ENCODE measurements at regions not wholly inside any gene's neighbourhood (a gene's known extent, or its start where the extent isn't known, plus 50 kb on each side); places are given as distances from the start of the nearest gene placed in this dataset.

DNA sequence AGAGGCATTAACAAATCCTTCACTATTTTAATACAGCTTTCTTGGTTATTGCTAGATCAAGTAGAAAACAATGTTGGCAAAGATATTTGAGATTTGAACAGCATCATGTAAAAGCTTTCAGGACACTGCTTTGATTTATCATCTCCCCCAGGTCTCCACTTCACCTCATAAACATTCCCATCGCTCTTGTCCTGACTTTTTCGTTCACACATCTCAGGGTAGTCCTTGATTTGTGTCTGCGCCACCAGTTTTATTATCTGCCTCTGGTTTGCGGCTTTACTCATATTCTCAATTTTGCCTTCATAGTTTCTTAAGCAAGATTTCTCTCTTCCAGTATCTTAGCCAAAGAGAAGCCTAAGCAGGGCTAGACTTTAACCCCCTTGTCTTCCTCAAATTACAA lies 63.5 kb upstream of the ROR1 start:
- DNase-seq, result no peak

DNA sequence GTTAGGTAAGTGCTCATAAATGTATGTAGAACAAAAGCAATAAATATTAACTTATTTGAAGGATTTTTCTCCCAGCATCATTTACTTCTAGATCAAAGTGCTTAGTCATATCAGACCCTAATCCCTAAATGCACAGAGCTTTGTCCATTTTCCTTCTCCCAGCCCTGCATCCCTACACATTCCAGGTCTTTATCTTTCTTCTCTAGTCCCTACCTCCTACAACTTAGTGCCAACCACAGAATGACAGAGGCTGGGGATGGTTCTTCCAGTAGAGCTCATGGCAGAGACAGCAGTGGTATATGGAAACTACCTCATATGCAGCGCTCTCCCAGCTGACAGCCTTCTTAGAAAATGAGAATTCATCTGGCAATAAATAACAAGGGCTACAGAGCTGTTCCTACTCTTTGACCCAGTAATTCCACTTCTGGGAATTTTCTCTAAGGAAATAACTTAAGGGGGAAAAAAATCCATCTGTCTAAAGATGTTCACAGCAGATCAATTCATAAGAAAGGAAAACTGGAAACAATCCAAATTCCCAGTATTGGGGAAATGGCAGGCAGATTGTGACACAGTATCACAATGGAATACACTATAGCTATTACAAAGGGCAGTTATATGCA lies 62.9 kb upstream of the ROR1 start:
- DNase-seq, result no peak

DNA sequence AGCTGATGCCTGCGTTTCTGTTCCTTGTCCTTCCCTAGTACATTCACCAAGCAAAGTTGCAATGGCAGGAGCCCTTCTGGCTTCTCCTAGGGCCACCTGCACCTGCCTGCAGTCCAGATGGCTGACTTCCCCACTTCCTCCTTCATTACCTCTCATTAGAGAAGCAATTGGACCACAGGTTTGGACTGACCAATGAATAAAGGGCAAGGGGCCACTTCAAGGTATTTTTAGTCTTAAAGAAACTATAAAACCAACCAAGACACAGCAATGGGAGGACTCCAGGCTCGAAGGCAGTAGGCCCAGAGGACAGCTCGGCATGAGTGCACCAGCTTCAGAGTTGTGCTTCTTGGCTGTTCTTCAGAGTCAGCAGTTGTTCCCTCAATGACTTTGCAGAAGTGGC lies 60.8 kb upstream of the ROR1 start:
- DNase-seq, result no peak

DNA sequence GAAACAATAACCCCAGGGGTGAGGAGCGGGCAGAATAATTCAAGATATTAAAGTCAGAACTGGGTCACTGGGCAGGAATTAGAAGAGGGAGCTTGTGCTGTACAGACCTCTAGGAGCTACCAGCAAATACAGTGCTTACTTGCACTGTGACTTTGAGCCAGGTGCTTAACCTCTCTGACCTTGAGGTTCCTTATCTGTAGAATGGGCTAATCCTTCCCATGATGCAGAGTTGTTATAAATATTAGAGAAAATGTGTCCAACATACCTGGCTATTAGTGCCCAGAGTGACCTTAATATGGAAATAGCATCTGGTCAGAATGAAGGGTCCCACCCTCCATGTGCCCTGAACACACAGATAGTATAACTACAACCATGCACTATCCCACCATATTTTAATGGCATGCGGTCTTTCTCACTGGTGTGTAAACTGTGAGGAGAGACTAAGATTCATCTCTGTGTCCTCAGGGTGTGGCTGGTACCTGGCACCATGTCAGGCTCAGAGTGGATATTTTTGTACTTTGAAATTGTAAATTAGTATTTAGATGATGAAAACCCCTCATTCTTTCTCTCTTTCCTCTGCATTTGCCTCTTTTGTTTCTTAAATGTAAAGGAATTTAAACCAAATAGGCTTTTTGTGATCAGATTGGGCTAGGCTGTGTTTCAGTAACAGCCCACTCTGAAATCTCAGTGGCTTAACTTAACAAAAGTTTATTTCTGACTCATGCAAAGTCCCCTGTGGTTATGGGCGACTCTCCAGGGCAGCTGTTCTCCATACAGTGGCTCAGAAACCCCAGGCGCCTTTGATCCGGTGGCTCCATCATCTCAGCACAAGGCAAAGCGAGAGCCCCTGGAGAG lies 60.0 kb upstream of the ROR1 start:
- DNase-seq, result peak; percentile 86

DNA sequence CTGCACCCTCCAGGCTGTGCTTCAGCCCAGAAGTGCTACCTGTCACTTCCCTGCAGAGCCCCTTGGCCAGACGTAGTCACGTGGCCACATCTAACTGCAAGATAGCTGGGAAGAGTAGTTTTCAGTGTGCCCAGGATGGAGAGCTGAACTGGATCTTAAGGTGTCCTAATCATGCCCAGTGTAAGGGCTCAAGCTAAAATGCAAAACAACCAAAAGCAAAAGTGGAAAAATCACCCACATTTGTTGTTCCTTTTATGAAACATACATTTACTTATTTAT lies 59.4 kb upstream of the ROR1 start:
- no peak for DNase-seq

DNA sequence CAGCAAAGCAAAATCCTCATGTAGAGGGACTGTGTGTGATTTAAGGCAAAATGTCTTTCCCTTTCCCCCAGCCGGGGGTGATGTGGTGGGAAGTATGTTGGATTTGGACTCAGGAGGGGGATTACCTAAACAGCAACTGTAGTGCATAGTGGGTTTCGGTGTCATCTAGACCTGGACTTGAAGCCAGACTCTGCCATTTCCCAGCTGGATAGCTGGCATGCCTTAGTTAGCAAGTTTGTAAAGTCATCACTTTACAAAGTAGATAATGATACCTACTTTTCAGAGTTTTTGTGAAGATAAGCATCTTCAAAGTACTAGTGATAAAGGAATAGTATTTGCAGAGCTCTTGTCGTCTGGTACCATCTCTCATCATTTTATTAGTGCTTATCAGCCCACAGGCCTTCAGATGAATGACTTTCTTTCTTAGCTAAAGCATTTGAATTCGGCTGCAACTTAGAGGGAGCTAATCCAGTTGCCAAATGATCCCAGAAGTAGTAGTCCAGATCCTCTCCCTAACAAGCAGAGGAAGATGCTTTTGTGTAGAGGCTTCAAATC lies 56.2 kb upstream of the ROR1 start:
- DNase-seq, result no peak

DNA sequence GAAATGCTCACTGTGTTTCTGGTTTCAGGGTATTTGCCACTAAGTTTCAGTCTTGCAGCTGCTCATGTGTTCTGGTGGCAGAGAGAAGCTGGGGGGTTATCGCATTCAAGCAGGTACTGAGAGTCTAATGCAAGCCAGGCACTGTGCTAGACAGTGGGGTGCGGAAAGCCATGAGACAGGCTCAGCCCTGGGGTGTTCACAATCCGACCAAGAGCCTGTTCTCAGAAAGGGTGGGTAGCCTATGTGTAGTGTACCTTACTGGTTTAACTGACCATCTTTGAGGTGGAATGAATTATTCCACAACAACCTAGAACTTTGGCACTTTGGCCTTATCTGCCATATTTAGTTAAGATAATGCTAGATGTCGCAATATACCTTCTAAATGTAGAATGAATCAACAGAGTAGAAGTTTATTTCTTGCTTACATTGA lies 55.3 kb upstream of the ROR1 start:
- DNase-seq, result no peak

DNA sequence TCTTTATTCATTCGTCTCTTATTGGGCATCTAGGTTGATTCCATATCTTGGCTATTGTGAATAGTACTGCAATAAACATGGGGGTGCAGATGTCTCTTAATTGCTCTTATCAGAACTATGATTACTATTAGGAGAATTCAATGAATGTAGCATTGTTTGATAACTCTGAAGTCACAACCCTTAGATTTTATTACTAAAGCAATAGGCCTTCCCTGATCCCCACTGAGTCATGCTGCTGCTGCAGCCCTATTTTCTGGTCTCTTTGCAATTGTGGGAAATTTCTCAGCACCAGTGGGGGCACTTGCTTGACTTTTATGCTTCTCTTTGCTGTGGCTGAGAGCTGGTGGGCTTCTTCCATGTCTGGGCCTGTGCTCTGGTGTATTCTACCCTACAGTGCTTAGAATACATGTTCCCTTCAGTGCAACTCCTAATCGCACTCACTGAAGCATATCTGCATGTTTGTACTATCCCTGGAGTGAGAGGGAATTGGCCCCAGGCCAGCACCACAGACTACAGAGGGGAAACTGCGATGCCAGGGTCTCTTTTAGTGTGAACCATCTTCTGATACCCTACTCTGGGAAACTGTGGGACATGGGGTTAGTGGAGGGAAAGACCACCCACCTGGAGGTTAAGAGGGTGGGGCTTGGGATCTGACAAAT lies 52.2 kb upstream of the ROR1 start:
- DNase-seq, result peak; percentile 65

DNA sequence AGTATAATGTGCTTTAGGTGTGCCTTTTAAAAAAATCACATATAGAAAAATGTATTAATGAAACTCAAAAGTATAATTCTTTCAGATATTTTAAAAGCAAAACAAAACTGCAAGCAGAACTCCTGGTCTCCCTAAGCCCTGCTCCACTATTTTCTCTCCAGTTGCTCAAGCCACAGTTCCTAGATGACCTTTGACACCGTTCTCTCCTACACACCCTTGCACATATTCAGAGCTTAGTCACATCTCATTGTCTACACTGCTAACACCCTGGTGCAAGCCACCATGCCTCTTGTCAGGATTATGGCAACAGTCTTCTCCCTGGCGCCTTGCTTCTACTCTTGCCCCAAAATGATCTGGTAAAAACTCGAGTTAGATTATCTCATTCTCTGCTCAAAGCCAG lies 50.2 kb upstream of the ROR1 start:
- peak; percentile 56 for DNase-seq

Data from HCEC 1CT (cell line).